ENCODE measurements at regions not wholly inside any gene's neighbourhood (a gene's known extent, or its start where the extent isn't known, plus 50 kb on each side); places are given as distances from the start of the nearest gene placed in this dataset.

GRCh38 chr19:29372091-29372415, 153.7 kb upstream of the VSTM2B start:
- H3K4me2 ChIP-seq (ENCODE audit: low read length), result no peak overlapping the region
- no peak overlapping the region for H3K27ac ChIP-seq (ENCODE audit: low read depth, low read length)
- no peak overlapping the region for H3K4me3 ChIP-seq (replicated peaks in 1 of 2; ENCODE audit: low read depth in 1 of 2, low read length in 2 of 2)
- no peaks in the 10 kb centered on the region for H4K20me1 ChIP-seq (ENCODE audit: insufficient read depth)
- POLR2A ChIA-PET, result no interaction called here
- no peak overlapping the region for H3K9ac ChIP-seq (ENCODE audit: low read length)
- no peaks in the 10 kb centered on the region for H3K9me3 ChIP-seq (ENCODE audit: control insufficient read depth in 1 of 2, insufficient read depth in 1 of 2, low read depth in 1 of 2, low read length in 2 of 2)
- H2AFZ ChIP-seq (ENCODE audit: low read depth, low read length, poor library complexity, severe bottlenecking), result no peak overlapping the region
- no peak for ATAC-seq
- RAD21 ChIA-PET (ENCODE audit: low non-redundant PET in 1 of 2, low total read pairs in 2 of 2, uncharacterized antibody in 2 of 2, unreplicated experiment in 2 of 2), result no interaction called here
- no peaks in the 10 kb centered on the region for H3K9me2 ChIP-seq (ENCODE audit: insufficient read depth)
- H3K27me3 ChIP-seq (ENCODE audit: insufficient read depth, low read length), result peaks cover 12% of the 10 kb centered on the region
- DNase-seq (ENCODE audit: low read depth, low spot score), result no peak
- H3K36me3 ChIP-seq (ENCODE audit: control insufficient read depth in 1 of 2, insufficient read depth in 2 of 2, low read length in 2 of 2), result no peaks in the 10 kb centered on the region
- no peaks in the 10 kb centered on the region for H3K79me2 ChIP-seq (ENCODE audit: insufficient read depth, low read length)
- H3K4me1 ChIP-seq (ENCODE audit: control insufficient read depth in 1 of 2, insufficient read depth in 2 of 2, low read length in 2 of 2), result no peaks in the 10 kb centered on the region
- no peak for TF ChIP-seq JUND (IDR thresholded peaks at IDR 0.05)
- TF ChIP-seq SRF (IDR thresholded peaks at IDR 0.05; ENCODE audit: low read depth), result no peak
- CTCF ChIA-PET, result no interaction called here
- BruUV-seq (replicated peaks), result no TSS peak
- intact Hi-C loops (cut with micrococcal nuclease), result no loop called here

DNA sequence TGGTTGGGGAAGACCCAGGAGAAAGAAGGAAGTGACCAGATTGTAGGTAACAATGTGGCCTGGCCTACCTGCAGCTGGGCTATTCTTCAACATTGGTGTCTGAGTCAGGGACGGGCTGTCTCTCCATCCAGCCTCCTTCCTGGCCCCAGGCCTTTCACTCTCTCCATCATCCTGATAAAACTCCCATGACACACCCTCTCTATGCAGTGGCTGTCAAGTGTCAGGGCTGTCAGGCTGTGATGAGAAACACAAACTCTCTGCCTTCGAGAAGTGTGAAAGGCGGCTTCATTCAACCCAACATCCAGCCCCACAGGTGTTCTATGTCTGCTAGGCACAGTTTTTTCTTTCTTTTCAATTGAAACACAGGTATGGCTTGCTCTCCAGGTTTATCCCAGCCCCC, 153.3 kb upstream of the VSTM2B start:
- DNase-seq (ENCODE audit: low read depth, low spot score) (no peak), ATAC-seq (no peak)
- Histone ChIP-seq H4K20me1 (ENCODE audit: insufficient read depth) (no peaks in the 10 kb centered on the region), H3K9ac (ENCODE audit: low read length) (no peak overlapping the region), H3K4me1 (ENCODE audit: control insufficient read depth in 1 of 2, insufficient read depth in 2 of 2, low read length in 2 of 2) (no peaks in the 10 kb centered on the region), H3K9me3 (ENCODE audit: control insufficient read depth in 1 of 2, insufficient read depth in 1 of 2, low read depth in 1 of 2, low read length in 2 of 2) (no peaks in the 10 kb centered on the region), H3K4me3 (replicated peaks in 1 of 2; ENCODE audit: low read depth in 1 of 2, low read length in 2 of 2) (no peak overlapping the region), H3K79me2 (ENCODE audit: insufficient read depth, low read length) (no peaks in the 10 kb centered on the region), H3K4me2 (ENCODE audit: low read length) (no peak overlapping the region), H3K27ac (ENCODE audit: low read depth, low read length) (no peak overlapping the region), H2AFZ (ENCODE audit: low read depth, low read length, poor library complexity, severe bottlenecking) (no peak overlapping the region), H3K36me3 (ENCODE audit: control insufficient read depth in 1 of 2, insufficient read depth in 2 of 2, low read length in 2 of 2) (no peaks in the 10 kb centered on the region), H3K27me3 (ENCODE audit: insufficient read depth, low read length) (peaks cover 10% of the 10 kb centered on the region), H3K9me2 (ENCODE audit: insufficient read depth) (no peaks in the 10 kb centered on the region)
- ChIA-PET CTCF (no interaction called here), POLR2A (no interaction called here), RAD21 (ENCODE audit: low non-redundant PET in 1 of 2, low total read pairs in 2 of 2, uncharacterized antibody in 2 of 2, unreplicated experiment in 2 of 2) (no interaction called here)
- no TSS peak for BruUV-seq (replicated peaks)
- intact Hi-C loops (cut with micrococcal nuclease), result no loop called here
- TF ChIP-seq REST (IDR thresholded peaks at IDR 0.05; ENCODE audit: low read depth), result no peak
- no peak for TF ChIP-seq ZNF274 (IDR thresholded peaks at IDR 0.05; ENCODE audit: low read depth, low read length)
- TF ChIP-seq SP1 (IDR thresholded peaks at IDR 0.05; ENCODE audit: low read depth), result no peak
- TF ChIP-seq ELF1 (IDR thresholded peaks at IDR 0.05; ENCODE audit: borderline replicate concordance, low read depth), result no peak
